Activated naive CD8-positive, alpha-beta T cell treated with anti-CD3 and anti-CD28 coated beads, Interleukin-2, amount 10 ng/mL, durations not matched to agents 7 days and 5 days (primary cell): ENCODE measurements at regions not wholly inside any gene's neighbourhood (a gene's known extent, or its start where the extent isn't known, plus 50 kb on each side); places are given as distances from the start of the nearest gene placed in this dataset.

ENCODE experiments used
- ATAC-seq: fragments of 150-1000 bp; cut with Tn5 transposase; one replicate; pipeline ENCODE4 v1.10.0; 2021; ENCODE audit warnings: low read depth, moderate library complexity
- POLR2A ChIA-PET: fragments of 350-600 bp; sonication (Branson Sonifier 250); formaldehyde crosslinking; loops from one replicate; lab custom pipeline; 2021; ENCODE audit warnings: antibody characterized with exemption; lab: Charles Lee
- DNase-seq: peaks from one replicate; pipeline ENCODE4 v3.0.0; 2021
- H3K27ac Mint-ChIP-seq: one replicate; pipeline ENCODE4 v1.8.0; 2022; ENCODE audit warnings: mild to moderate bottlenecking, mixed read lengths
- H3K27me3 Mint-ChIP-seq: one replicate; pipeline ENCODE4 v1.8.0; 2022; ENCODE audit warnings: mild to moderate bottlenecking, moderate library complexity, mixed read lengths
- H3K36me3 Mint-ChIP-seq: one replicate; pipeline ENCODE4 v1.8.0; 2021; ENCODE audit warnings: mild to moderate bottlenecking, mixed read lengths
- H3K4me1 Mint-ChIP-seq: one replicate; pipeline ENCODE4 v1.8.0; 2021; ENCODE audit warnings: mixed read lengths
- H3K4me3 Mint-ChIP-seq: one replicate; pipeline ENCODE4 v1.8.0; 2022; ENCODE audit warnings: mild to moderate bottlenecking, moderate library complexity, mixed read lengths
- H3K9me3 Mint-ChIP-seq: one replicate; pipeline ENCODE4 v1.8.0; 2021; ENCODE audit warnings: mixed read lengths

DNA sequence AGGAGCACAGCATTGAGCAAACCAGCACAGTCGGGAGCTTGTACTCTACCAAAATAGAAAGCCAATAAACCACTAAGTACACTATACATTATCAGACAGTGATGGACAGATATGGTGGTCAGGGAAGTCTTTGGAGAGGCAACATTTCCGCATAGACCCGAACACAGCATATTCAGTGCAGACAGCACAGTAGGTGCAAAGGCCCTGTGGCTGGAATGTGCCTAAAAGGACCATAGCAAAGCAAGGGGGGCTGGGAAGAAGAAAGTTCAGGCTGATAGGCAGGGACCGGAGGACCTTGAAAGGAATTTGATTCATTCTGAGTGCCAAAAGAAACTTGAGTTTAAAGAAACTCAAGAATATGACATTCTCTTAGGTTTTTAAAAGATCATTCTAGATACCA lies 92.0 kb upstream of the GALNT2 start:
- H3K27ac Mint-ChIP-seq = no peak overlapping the region
- no peaks in the 10 kb centered on the region for H3K36me3 Mint-ChIP-seq
- ATAC-seq (no peak), DNase-seq (no peak)
- peaks cover 24% of the 10 kb centered on the region for H3K27me3 Mint-ChIP-seq
- H3K4me1 Mint-ChIP-seq = no peaks in the 10 kb centered on the region
- POLR2A ChIA-PET = no interaction called here
- H3K4me3 Mint-ChIP-seq = no peak overlapping the region
- peaks cover 10% of the 10 kb centered on the region for H3K9me3 Mint-ChIP-seq

DNA sequence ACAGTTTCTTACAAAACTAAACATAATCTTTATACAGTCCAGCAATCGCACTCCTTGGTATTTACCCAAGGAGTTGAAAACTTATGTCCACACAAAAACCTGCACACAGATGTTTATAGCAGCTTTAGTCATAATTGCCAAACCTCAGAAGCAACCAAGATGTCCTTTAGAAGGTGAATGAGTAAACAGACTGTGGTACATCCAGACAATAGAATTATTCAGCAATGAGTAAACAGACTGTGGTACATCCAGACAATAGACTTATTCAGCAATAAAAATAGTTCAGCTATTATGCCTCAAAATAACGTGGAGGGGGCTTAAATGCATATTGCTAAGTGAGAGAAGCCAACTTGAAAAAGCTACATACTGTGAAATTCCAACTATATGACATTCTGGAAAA lies 87.0 kb upstream of the GALNT2 start:
- ATAC-seq = no peak
- peaks cover 10% of the 10 kb centered on the region for H3K9me3 Mint-ChIP-seq

GRCh38 chr1:229981736-229982135 lies 85.3 kb upstream of the GALNT2 start:
- Mint-ChIP-seq H3K27me3 (peaks cover 17% of the 10 kb centered on the region), H3K4me1 (no peaks in the 10 kb centered on the region), H3K36me3 (no peaks in the 10 kb centered on the region), H3K9me3 (peaks cover 2% of the 10 kb centered on the region), H3K27ac (no peak overlapping the region), H3K4me3 (no peak overlapping the region)
- DNase-seq = no peak
- POLR2A ChIA-PET = no interaction called here
- no peak for ATAC-seq

More for the DNA sequence above, 87.0 kb upstream of the GALNT2 start:
- H3K36me3 Mint-ChIP-seq = no peaks in the 10 kb centered on the region
- H3K4me3 Mint-ChIP-seq = no peak overlapping the region
- POLR2A ChIA-PET = no interaction called here
- peaks cover 23% of the 10 kb centered on the region for H3K27me3 Mint-ChIP-seq
- H3K4me1 Mint-ChIP-seq = no peaks in the 10 kb centered on the region
- DNase-seq = no peak
- H3K27ac Mint-ChIP-seq = no peak overlapping the region

GRCh38 chr1:229984310-229984991 lies 82.6 kb upstream of the GALNT2 start:
- Mint-ChIP-seq H3K36me3 (no peaks in the 10 kb centered on the region), H3K9me3 (peaks cover under 1% of the 10 kb centered on the region), H3K27ac (no peak overlapping the region), H3K4me1 (no peaks in the 10 kb centered on the region), H3K27me3 (peaks cover 14% of the 10 kb centered on the region), H3K4me3 (no peak overlapping the region)
- ATAC-seq = no peak
- POLR2A ChIA-PET = no interaction called here
- DNase-seq = no peak

DNA sequence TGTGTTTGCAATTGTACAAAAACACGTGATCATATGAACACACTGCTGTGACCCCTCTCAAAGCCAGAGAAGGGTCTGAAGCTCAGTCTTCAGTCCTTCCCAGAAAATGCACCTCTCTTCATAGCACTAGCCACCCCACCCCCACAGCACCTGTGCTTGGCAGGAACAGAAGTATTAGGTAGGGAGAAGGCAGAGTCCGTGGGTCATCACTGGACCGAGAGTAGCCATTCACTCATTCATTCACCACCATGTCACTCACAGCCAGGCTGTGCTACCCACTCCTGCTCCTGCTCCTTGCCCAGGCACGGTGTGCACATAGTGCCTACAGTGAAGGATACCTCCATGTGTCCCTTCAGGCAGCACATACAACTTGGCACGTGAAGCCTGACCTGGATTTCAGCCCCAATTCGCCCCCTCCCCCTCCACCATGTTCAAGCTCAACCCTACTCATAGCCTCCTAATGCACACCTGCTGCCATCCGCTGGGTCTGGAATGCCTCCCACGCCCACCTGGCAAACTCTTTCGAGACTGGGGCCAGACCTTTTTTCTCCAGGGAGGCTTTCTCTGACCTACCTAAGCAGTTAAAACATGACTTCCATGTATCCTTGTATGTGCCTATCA lies 81.9 kb upstream of the GALNT2 start:
- H3K4me3 Mint-ChIP-seq = no peak overlapping the region
- ATAC-seq (no peak), DNase-seq (no peak)
- no peaks in the 10 kb centered on the region for H3K36me3 Mint-ChIP-seq
- peaks cover 11% of the 10 kb centered on the region for H3K27me3 Mint-ChIP-seq
- H3K4me1 Mint-ChIP-seq = no peaks in the 10 kb centered on the region
- POLR2A ChIA-PET = no interaction called here
- no peaks in the 10 kb centered on the region for H3K9me3 Mint-ChIP-seq
- H3K27ac Mint-ChIP-seq = no peak overlapping the region

GRCh38 chr1:229985613-229986010 lies 81.4 kb upstream of the GALNT2 start:
- no peaks in the 10 kb centered on the region for H3K4me1 Mint-ChIP-seq
- no peaks in the 10 kb centered on the region for H3K36me3 Mint-ChIP-seq
- no peak for DNase-seq
- no peak overlapping the region for H3K4me3 Mint-ChIP-seq
- H3K27me3 Mint-ChIP-seq = peaks cover 11% of the 10 kb centered on the region
- ATAC-seq = no peak
- no peak overlapping the region for H3K27ac Mint-ChIP-seq
- POLR2A ChIA-PET = no interaction called here
- H3K9me3 Mint-ChIP-seq = no peaks in the 10 kb centered on the region

- Mint-ChIP-seq H3K9me3 (no peaks in the 10 kb centered on the region), H3K4me3 (no peak overlapping the region), H3K36me3 (no peaks in the 10 kb centered on the region), H3K4me1 (no peaks in the 10 kb centered on the region), H3K27me3 (peaks cover 11% of the 10 kb centered on the region), H3K27ac (no peak overlapping the region)
- no peak for DNase-seq
- no peak for ATAC-seq
- POLR2A ChIA-PET = no interaction called here
These were observed 80.2 kb upstream of the GALNT2 start for GRCh38 chr1:229986737-229987337.

DNA sequence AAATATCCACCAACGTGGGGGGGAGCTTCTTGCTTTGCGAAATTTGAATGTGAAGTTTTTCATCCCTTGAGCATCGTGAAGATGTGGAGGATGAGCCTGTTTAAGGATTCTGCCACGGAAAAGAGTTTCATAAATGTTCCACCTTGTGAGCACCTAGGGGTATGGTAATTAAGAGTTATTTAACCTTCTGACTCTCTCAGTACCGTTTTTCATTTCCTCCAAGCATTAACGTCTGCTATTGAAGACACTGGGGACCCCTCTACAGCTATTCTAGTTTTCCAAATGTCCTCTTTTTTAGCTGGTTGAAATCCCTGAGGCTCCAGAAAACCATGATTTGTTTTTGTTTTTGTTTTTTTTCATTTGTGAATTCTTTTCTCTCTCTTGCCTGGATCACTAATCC lies 79.1 kb upstream of the GALNT2 start:
- Mint-ChIP-seq H3K27ac (no peak overlapping the region), H3K27me3 (peaks cover 11% of the 10 kb centered on the region), H3K36me3 (no peaks in the 10 kb centered on the region), H3K4me1 (peaks cover 2% of the 10 kb centered on the region), H3K4me3 (no peak overlapping the region), H3K9me3 (no peaks in the 10 kb centered on the region)
- no peak for DNase-seq
- ATAC-seq = no peak
- POLR2A ChIA-PET = no interaction called here

DNA sequence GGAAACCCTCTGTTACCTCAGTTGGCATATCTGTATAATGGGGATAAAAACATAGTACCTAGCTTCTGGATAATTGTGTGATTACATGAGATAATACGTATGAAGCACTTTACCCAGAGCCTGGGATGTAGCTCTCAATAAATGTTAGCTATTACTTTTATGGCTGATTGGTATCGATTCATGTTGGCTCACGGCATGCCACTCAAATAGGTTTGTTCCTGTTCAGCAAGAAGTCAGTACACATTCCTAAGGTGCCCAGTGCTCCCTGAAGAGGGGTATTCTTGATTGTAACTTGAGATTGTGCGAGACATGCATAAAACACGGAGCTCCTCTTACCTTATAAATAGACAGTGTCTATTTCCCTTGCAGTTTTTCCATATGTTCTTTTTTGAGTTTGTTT lies 78.5 kb upstream of the GALNT2 start:
- Mint-ChIP-seq H3K36me3 (peaks cover under 1% of the 10 kb centered on the region), H3K4me3 (no peak overlapping the region), H3K4me1 (peaks cover 4% of the 10 kb centered on the region), H3K27me3 (peaks cover 11% of the 10 kb centered on the region), H3K27ac (no peak overlapping the region), H3K9me3 (no peaks in the 10 kb centered on the region)
- DNase-seq (no peak), ATAC-seq (no peak)
- POLR2A ChIA-PET = no interaction called here

DNA sequence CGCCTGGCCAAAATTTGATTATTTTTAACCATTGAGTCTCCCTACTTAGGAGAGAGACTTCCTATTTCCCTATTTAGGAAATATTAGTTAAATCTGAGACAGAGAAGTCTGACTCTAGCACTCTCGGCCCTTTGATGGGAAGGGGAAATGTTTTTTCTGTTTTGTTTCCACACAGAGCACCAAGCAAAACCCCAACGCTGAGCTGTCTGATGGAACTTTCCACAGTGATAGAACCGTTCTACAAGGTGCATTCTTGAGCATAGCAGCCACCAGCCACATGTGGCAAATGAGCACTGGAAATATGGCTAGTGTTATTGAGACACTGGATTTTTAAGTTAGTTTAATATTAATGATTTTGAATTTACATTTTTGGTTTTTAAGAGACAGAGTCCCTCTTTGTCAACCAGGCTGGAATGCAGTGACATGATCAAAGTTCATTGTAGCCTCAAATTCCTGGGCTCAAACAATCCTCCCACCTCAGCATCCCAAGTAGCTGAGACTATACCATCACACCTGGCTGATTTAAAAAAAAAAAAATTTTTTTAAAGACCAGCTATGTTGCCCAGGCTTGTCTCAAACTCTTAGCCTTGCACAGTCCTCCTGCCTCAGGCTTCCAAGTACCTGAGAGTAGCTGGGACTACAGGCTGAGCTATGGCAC lies 77.3 kb upstream of the GALNT2 start:
- H3K27me3 Mint-ChIP-seq = peaks cover 9% of the 10 kb centered on the region
- no peak for DNase-seq
- no peaks in the 10 kb centered on the region for H3K9me3 Mint-ChIP-seq
- POLR2A ChIA-PET = no interaction called here
- H3K36me3 Mint-ChIP-seq = peaks cover 2% of the 10 kb centered on the region
- peaks cover 9% of the 10 kb centered on the region for H3K4me1 Mint-ChIP-seq
- H3K4me3 Mint-ChIP-seq = no peak overlapping the region
- H3K27ac Mint-ChIP-seq = no peak overlapping the region
- no peak for ATAC-seq

DNA sequence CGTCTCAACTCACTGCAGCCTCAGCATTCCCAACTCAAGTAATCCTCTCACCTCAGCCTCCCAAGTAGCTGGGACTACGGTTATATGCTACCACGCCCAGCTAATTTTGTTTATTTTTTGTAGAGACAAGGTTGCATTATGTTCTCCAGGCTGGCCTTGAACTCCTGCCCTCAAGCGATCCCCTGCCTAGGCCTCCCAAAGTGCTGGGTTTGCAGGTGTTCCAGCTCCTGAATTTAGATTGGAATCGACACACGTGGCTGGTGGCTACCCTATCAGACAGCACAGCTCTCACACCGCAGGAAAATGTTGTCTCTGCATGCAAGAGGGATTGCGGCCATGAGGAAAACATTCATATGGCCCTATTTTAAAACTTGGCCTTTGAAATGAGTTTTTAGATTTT lies 76.7 kb upstream of the GALNT2 start:
- ATAC-seq (no peak), DNase-seq (no peak)
- Mint-ChIP-seq H3K27me3 (peaks cover 9% of the 10 kb centered on the region), H3K36me3 (peaks cover 2% of the 10 kb centered on the region), H3K27ac (no peak overlapping the region), H3K4me1 (peaks cover 9% of the 10 kb centered on the region), H3K9me3 (no peaks in the 10 kb centered on the region), H3K4me3 (no peak overlapping the region)
- POLR2A ChIA-PET = no interaction called here

DNA sequence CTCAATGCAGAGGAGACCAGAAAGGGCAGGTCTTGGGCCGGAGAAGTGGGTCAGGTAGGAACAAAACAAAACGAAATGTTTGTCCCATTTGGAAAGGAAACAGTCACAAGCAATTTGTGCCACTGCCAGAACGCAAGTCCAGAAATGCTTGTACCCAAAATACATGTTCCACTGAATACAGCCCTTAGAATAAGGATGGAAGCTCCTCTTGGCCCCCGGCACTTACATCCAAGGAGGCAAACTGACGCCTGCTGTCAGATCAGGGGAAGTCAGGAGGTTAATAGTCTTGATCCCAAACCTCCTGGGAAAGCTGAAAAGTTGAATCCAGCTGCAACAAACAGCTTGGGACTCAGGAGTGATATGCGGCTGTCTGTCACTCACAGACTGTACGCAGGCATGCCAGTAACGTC lies 75.9 kb upstream of the GALNT2 start:
- POLR2A ChIA-PET = no interaction called here
- no peak overlapping the region for H3K27ac Mint-ChIP-seq

GRCh38 chr1:229991724-229992333 lies 75.2 kb upstream of the GALNT2 start:
- Mint-ChIP-seq H3K4me3 (no peak overlapping the region), H3K27me3 (peaks cover 9% of the 10 kb centered on the region), H3K27ac (no peak overlapping the region), H3K4me1 (peaks cover 9% of the 10 kb centered on the region), H3K36me3 (peaks cover 4% of the 10 kb centered on the region), H3K9me3 (no peaks in the 10 kb centered on the region)
- POLR2A ChIA-PET = no interaction called here
- ATAC-seq (no peak), DNase-seq (no peak)

More for the DNA sequence above, 75.9 kb upstream of the GALNT2 start:
- ATAC-seq (no peak), DNase-seq (no peak)
- no peaks in the 10 kb centered on the region for H3K9me3 Mint-ChIP-seq
- H3K36me3 Mint-ChIP-seq = peaks cover 4% of the 10 kb centered on the region
- H3K27me3 Mint-ChIP-seq = peaks cover 9% of the 10 kb centered on the region
- H3K4me3 Mint-ChIP-seq = no peak overlapping the region
- peaks cover 9% of the 10 kb centered on the region for H3K4me1 Mint-ChIP-seq
